Cardiac muscle cell (in vitro differentiated cells and primary cell): ENCODE measurements at regions not wholly inside any gene's neighbourhood (a gene's known extent, or its start where the extent isn't known, plus 50 kb on each side); places are given as distances from the start of the nearest gene placed in this dataset.

Experiments used
- DNase-seq, 2 donors: peaks; one replicate each; pipeline versions ENCODE4 v3.0.0 to v3.0.0-alpha.2; 2010 to 2017; ENCODE audit warnings: low read depth in 1 of 2, low spot score in 1 of 2
- H3K27ac ChIP-seq: fragments of 200-600 bp; sonication (generic); 2 replicates; pipeline ENCODE4 v1.5.1; 2016
- H3K27me3 ChIP-seq: fragments of 200-600 bp; sonication (generic); 2 replicates; pipeline ENCODE4 v1.6.0; 2016; ENCODE audit warnings: control low read depth
- H3K36me3 ChIP-seq: fragments of 200-600 bp; sonication (generic); 2 replicates; pipeline ENCODE4 v1.5.1; 2016; ENCODE audit warnings: control low read depth
- H3K4me1 ChIP-seq: fragments of 200-600 bp; sonication (generic); 2 replicates; pipeline ENCODE4 v1.8.1; 2017; ENCODE audit warnings: low read depth, mild to moderate bottlenecking, mixed run types
- H3K4me3 ChIP-seq: fragments of 200-600 bp; sonication (generic); 2 replicates; pipeline ENCODE4 v1.5.1; 2016; ENCODE audit warnings: mild to moderate bottlenecking
- H3K9me3 ChIP-seq: fragments of 200-600 bp; sonication (generic); 2 replicates; pipeline ENCODE4 v1.5.1; 2017; ENCODE audit warnings: low read depth, mild to moderate bottlenecking, control low read depth
- TF ChIP-seq, protein P1 (sequence below): IDR thresholded peaks from 2 replicates; pipeline ENCODE4 v1.5.1; 2012; ENCODE audit warnings: low read depth, mild to moderate bottlenecking, low read length

DNA sequence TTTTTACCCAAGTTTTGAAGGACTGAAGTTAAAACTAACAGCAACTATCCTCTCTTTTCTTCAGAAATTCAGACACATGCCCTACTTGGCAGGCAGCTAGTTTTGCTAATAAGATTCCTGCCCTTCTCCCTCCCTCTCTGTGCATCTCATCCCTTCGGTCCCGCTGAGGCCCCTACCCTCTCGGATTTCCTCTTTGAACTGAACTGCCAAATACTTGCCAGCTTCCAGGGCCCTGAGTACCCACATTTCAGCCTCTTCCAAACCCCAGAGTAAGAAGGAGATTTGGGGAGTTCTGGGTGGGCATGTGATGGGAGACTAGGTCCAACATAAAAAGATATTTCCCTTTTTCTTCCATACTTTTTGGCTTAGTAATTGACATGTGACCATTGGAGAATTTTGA, 116.5 kb upstream of the JUN start:
- Histone ChIP-seq H3K36me3 (no peaks in the 10 kb centered on the region), H3K27me3 (no peaks in the 10 kb centered on the region), H3K27ac (peak overlapping the region; percentile 58), H3K9me3 (no peaks in the 10 kb centered on the region), H3K4me1 (peaks cover 40% of the 10 kb centered on the region), H3K4me3 (no peak overlapping the region)
- DNase-seq = no peak
- TF ChIP-seq, protein P1, sequence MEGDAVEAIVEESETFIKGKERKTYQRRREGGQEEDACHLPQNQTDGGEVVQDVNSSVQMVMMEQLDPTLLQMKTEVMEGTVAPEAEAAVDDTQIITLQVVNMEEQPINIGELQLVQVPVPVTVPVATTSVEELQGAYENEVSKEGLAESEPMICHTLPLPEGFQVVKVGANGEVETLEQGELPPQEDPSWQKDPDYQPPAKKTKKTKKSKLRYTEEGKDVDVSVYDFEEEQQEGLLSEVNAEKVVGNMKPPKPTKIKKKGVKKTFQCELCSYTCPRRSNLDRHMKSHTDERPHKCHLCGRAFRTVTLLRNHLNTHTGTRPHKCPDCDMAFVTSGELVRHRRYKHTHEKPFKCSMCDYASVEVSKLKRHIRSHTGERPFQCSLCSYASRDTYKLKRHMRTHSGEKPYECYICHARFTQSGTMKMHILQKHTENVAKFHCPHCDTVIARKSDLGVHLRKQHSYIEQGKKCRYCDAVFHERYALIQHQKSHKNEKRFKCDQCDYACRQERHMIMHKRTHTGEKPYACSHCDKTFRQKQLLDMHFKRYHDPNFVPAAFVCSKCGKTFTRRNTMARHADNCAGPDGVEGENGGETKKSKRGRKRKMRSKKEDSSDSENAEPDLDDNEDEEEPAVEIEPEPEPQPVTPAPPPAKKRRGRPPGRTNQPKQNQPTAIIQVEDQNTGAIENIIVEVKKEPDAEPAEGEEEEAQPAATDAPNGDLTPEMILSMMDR = no peak

DNA sequence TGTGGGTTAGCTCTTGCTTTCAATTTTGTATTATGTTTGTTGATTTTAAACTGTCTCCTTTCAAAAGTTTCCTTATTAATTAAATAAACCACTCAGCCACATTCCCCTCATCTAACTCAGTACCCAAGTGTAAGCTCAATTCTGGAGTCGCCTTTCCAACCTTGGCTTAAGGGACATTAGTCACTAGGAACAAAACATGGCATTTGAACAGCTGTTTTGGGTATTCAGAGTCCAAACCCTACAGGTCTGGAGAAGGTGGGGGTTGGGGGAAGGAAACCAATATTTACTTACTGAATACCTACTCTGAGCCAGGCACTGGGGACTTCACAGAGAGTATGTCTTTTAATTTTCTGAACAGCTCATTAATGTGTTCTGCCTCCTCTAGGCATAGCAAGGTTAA, 117.2 kb upstream of the JUN start:
- DNase-seq = no peak
- no peaks in the 10 kb centered on the region for H3K27me3 ChIP-seq
- H3K4me1 ChIP-seq = peaks cover 35% of the 10 kb centered on the region
- no peak overlapping the region for H3K27ac ChIP-seq
- TF ChIP-seq, protein P1 = no peak
- H3K36me3 ChIP-seq = no peaks in the 10 kb centered on the region
- no peaks in the 10 kb centered on the region for H3K9me3 ChIP-seq
- H3K4me3 ChIP-seq = no peak overlapping the region

DNA sequence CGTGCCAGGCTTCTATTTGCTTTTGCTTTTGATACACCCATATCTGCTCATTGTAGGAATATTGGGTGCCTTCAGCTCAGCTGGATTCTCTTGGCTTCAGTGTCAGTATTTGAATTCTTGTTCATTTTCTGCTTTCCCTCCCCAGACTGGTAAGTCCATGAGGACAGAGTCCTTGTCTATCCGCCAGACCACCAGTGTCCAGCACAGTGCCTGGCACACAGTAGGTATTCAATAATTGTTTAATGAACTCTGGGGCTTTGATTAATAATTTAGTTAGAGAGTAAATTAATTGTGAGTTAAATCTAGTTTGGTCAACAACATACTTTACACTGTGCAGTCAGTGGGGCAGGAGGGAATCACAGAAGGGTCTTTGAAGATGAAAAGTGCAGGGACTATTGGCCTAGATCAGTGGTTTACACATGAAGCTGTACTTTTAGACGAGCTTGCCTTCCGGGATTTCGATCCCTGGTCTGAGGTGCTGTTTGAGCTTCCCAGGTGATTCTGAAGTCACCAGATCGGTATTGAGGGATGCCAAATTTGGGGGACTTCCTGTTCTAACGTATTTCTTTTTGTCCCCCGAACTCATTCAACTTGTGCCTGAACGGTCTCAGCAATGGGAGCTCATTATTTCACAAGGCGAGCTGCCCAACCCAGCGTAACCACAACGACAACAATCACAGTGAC, 119.1 kb upstream of the JUN start:
- Histone ChIP-seq H3K36me3 (no peaks in the 10 kb centered on the region), H3K9me3 (no peaks in the 10 kb centered on the region), H3K4me3 (peak overlapping the region; percentile 13), H3K4me1 (peaks cover 22% of the 10 kb centered on the region), H3K27ac (no peak overlapping the region), H3K27me3 (no peaks in the 10 kb centered on the region)
- DNase-seq = no peak
- TF ChIP-seq, protein P1 = no peak

GRCh38 chr1:58903514-58904298, 119.9 kb upstream of the JUN start:
- peak; percentile 59 to 97 for DNase-seq
- no peak overlapping the region for H3K27ac ChIP-seq

GRCh38 chr1:58904299-58905125, 120.7 kb upstream of the JUN start:
- no peaks in the 10 kb centered on the region for H3K36me3 ChIP-seq
- TF ChIP-seq, protein P1 = no peak
- no peak overlapping the region for H3K27ac ChIP-seq
- H3K4me1 ChIP-seq = peaks cover 15% of the 10 kb centered on the region
- DNase-seq = no peak
- no peak overlapping the region for H3K4me3 ChIP-seq
- no peaks in the 10 kb centered on the region for H3K27me3 ChIP-seq
- H3K9me3 ChIP-seq = no peaks in the 10 kb centered on the region

More at GRCh38 chr1:58903514-58904298, 119.9 kb upstream of the JUN start:
- Histone ChIP-seq H3K4me3 (peak overlapping the region; percentile 13), H3K36me3 (no peaks in the 10 kb centered on the region), H3K27me3 (no peaks in the 10 kb centered on the region), H3K9me3 (no peaks in the 10 kb centered on the region), H3K4me1 (peaks cover 19% of the 10 kb centered on the region)
- TF ChIP-seq, protein P1 = no peak
